ENCODE measurements at regions not wholly inside any gene's neighbourhood (a gene's known extent, or its start where the extent isn't known, plus 50 kb on each side); places are given as distances from the start of the nearest gene placed in this dataset.

GRCh38 chr13:39859898-39860297 lies 204.4 kb downstream of the COG6 start:
- TF ChIP-seq GLIS1 (tag by site-specific recombination; IDR thresholded peaks at IDR 0.05) (no peak), BCL11A (tag by site-specific recombination; IDR thresholded peaks at IDR 0.05; ENCODE audit: low read depth) (no peak), ZNF398 (tag by site-specific recombination; IDR thresholded peaks at IDR 0.05) (no peak), SP2 (tag by site-specific recombination; IDR thresholded peaks at IDR 0.05) (no peak), GLI2 (tag by site-specific recombination; IDR thresholded peaks at IDR 0.05; ENCODE audit: borderline replicate concordance, low read depth) (no peak), ZBTB1 (tag by site-specific recombination; IDR thresholded peaks at IDR 0.05) (no peak), PRDM1 (tag by site-specific recombination; IDR thresholded peaks at IDR 0.05) (no peak), ZNF624 (tag by site-specific recombination; IDR thresholded peaks at IDR 0.05) (no peak), ZNF169 (tag by site-specific recombination; IDR thresholded peaks at IDR 0.05) (no peak), MYNN (tag by site-specific recombination; IDR thresholded peaks at IDR 0.05; ENCODE audit: borderline replicate concordance) (no peak), GFI1B (tag by site-specific recombination; IDR thresholded peaks at IDR 0.05) (no peak)
- TF ChIP-seq, protein P1, sequence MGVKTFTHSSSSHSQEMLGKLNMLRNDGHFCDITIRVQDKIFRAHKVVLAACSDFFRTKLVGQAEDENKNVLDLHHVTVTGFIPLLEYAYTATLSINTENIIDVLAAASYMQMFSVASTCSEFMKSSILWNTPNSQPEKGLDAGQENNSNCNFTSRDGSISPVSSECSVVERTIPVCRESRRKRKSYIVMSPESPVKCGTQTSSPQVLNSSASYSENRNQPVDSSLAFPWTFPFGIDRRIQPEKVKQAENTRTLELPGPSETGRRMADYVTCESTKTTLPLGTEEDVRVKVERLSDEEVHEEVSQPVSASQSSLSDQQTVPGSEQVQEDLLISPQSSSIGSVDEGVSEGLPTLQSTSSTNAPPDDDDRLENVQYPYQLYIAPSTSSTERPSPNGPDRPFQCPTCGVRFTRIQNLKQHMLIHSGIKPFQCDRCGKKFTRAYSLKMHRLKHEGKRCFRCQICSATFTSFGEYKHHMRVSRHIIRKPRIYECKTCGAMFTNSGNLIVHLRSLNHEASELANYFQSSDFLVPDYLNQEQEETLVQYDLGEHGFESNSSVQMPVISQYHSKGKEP (tag by site-specific recombination; IDR thresholded peaks at IDR 0.05): no peak
- TF ChIP-seq, protein P2, sequence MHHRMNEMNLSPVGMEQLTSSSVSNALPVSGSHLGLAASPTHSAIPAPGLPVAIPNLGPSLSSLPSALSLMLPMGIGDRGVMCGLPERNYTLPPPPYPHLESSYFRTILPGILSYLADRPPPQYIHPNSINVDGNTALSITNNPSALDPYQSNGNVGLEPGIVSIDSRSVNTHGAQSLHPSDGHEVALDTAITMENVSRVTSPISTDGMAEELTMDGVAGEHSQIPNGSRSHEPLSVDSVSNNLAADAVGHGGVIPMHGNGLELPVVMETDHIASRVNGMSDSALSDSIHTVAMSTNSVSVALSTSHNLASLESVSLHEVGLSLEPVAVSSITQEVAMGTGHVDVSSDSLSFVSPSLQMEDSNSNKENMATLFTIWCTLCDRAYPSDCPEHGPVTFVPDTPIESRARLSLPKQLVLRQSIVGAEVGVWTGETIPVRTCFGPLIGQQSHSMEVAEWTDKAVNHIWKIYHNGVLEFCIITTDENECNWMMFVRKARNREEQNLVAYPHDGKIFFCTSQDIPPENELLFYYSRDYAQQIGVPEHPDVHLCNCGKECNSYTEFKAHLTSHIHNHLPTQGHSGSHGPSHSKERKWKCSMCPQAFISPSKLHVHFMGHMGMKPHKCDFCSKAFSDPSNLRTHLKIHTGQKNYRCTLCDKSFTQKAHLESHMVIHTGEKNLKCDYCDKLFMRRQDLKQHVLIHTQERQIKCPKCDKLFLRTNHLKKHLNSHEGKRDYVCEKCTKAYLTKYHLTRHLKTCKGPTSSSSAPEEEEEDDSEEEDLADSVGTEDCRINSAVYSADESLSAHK (tag by site-specific recombination; IDR thresholded peaks at IDR 0.05): no peak
- H3K27ac ChIP-seq (ENCODE audit: extremely low read depth, low read depth, low read length): no peak overlapping the region
- no peaks in the 10 kb centered on the region for H3K9me3 ChIP-seq (ENCODE audit: control insufficient read depth, insufficient read depth, low read depth, low read length)
- ChIA-PET CTCF (no interaction called here), POLR2A (interaction anchor here (0.6 kb wide), 1 partner anchor 13 kb away, joined by 3 read pairs; no protein-coding TSS in a partner anchor)
- no peaks in the 10 kb centered on the region for H3K4me1 ChIP-seq (ENCODE audit: control insufficient read depth, insufficient read depth, low read length)
- no peaks in the 10 kb centered on the region for H3K36me3 ChIP-seq (ENCODE audit: control insufficient read depth in 2 of 2, insufficient read depth in 1 of 2, low read length in 2 of 2)
- H3K4me3 ChIP-seq (ENCODE audit: low read depth, low read length): no peak overlapping the region

DNA sequence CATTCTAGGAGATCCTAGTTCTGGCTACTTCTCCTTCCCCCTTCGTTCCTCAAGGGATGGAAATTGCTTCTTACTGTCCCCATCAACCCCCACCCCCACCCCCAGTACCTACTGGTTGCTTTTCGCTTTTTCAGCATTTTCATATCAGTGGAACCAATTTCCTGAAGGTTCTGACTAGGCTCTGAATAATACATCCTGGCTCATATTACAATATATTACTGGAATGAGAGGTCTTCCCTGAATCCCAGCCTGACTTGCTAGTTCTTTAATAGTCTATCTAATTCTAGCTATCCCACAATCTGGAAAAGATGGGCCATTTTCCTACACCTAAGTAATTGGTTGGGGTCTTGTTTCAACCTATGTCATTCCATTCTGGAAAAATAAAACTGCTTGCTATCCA lies 207.4 kb downstream of the COG6 start:
- ChIA-PET POLR2A (no interaction called here), CTCF (no interaction called here)
- Histone ChIP-seq H3K36me3 (ENCODE audit: control insufficient read depth in 2 of 2, insufficient read depth in 1 of 2, low read length in 2 of 2) (no peaks in the 10 kb centered on the region), H3K4me1 (ENCODE audit: control insufficient read depth, insufficient read depth, low read length) (no peaks in the 10 kb centered on the region), H3K27ac (ENCODE audit: extremely low read depth, low read depth, low read length) (no peak overlapping the region), H3K9me3 (ENCODE audit: control insufficient read depth, insufficient read depth, low read depth, low read length) (no peaks in the 10 kb centered on the region), H3K4me3 (ENCODE audit: low read depth, low read length) (no peak overlapping the region)
- TF ChIP-seq ZFP3 (tag by site-specific recombination; IDR thresholded peaks at IDR 0.05; ENCODE audit: low read depth): no peak

DNA sequence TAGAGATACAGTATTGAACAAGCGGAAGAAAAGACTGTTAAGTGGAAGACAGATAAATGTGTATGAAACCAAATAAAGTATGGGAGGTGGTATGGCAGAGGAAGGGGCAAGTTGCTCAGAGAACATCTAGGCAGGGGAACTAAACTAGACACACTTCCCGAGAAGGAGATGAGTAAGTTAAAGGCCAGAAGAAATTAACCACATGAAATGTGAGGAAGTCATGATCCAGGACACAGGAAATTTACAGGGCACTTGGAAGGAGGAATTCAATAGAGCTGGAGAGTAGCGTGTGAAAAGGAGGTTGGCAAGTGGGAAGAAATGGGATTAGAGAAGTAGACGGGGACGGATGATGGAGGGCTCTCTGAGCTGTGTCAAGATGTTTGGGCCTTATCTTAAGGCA lies 208.8 kb downstream of the COG6 start:
- H3K27ac ChIP-seq (ENCODE audit: extremely low read depth, low read depth, low read length): no peak overlapping the region
- CTCF ChIA-PET: no interaction called here
- no peaks in the 10 kb centered on the region for H3K4me1 ChIP-seq (ENCODE audit: control insufficient read depth, insufficient read depth, low read length)
- H3K9me3 ChIP-seq (ENCODE audit: control insufficient read depth, insufficient read depth, low read depth, low read length): no peaks in the 10 kb centered on the region
- TF ChIP-seq ZNF549 (tag by site-specific recombination; IDR thresholded peaks at IDR 0.05) (no peak), ZNF354C (tag by site-specific recombination; IDR thresholded peaks at IDR 0.05; ENCODE audit: borderline replicate concordance, low read depth) (no peak), ZNF596 (tag by site-specific recombination; IDR thresholded peaks at IDR 0.05) (no peak), ZXDB (tag by site-specific recombination; IDR thresholded peaks at IDR 0.05) (no peak), ZNF639 (tag by site-specific recombination; IDR thresholded peaks at IDR 0.05) (no peak), ZNF221 (tag by site-specific recombination; IDR thresholded peaks at IDR 0.05; ENCODE audit: borderline replicate concordance) (no peak), ZNF184 (tag by site-specific recombination; IDR thresholded peaks at IDR 0.05) (no peak), ZBTB1 (tag by site-specific recombination; IDR thresholded peaks at IDR 0.05) (no peak), GLI4 (tag by site-specific recombination; IDR thresholded peaks at IDR 0.05) (no peak)
- POLR2A ChIA-PET: no interaction called here
- H3K36me3 ChIP-seq (ENCODE audit: control insufficient read depth in 2 of 2, insufficient read depth in 1 of 2, low read length in 2 of 2): no peaks in the 10 kb centered on the region
- H3K4me3 ChIP-seq (ENCODE audit: low read depth, low read length): no peak overlapping the region
